Activated gamma-delta T cell (primary cell): ENCODE measurements at regions not wholly inside any gene's neighbourhood (a gene's known extent, or its start where the extent isn't known, plus 50 kb on each side); places are given as distances from the start of the nearest gene placed in this dataset.
"Not testable (repeated sequence)": the region's sequence is repeated elsewhere in the genome, so short reads cannot be mapped to it uniquely, and the experiment has no call there.

Source experiments
- DNase-seq: peaks from one replicate; lab custom pipeline; 2025; lab: John Stamatoyannopoulos, UW

DNA sequence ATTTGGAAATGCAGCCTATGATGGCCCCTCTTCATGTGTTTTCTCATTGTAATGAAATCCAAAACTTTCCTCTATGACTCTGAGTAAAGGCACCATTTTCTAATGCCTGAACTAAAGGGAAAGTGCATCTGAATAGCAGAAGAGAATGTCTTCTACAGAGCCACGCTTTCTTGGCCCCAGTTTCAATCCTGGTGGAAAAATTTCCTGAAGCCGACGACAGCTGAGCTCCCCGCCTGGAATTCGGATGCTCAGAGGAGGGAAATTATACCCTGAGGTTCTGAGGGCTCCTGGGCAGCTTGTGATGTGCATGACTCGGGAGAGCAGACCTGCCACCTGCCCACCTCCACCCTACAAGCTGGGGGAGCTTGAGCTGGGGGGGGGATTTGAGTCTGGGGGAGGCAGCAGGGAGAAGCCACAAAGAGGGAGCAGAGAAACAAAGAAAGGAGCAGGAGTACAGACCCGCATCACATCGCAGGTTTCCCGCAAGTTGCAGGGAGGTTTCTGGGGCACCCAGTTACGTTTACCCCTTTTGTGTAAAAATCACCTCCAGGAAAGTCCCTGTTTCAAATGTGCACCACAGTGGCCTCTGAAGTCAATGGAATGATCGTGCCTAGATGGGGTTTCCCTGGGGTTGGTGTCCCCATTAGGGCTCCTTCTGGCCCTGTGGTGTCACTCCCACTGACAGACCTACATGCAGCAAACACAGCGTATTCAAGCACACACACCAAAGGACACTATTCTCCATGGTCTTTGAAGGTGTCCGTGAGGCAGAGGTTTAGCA is 145.6 kb upstream of the RBPJ start:
- DNase-seq = no peak

DNA sequence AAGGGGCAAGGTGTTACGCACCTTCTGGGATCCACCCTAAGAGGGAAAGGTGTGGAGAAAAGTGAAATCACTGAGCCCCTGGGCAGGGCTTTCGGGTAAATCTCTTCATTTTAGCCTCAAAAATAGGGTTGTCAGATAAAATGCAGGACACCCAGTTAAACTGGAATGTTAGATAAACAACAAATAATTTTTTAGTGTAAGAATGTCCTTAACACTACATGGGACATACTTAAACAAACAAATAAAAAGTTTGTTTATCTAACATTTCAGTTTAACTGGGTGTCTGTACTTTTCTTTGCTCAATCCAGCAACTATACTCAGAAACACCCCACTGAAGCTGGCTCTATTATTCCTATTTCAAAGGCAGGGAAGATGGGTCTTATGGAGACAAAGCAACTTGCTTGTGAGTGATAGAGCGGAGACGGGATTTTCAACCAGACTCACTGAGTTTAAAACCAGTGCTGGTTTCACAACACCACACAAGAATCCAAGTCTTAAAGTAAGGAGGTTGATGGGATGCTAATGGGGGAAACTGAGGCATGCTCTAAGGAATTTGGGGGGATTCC is 144.8 kb upstream of the RBPJ start:
- DNase-seq = no peak

DNA sequence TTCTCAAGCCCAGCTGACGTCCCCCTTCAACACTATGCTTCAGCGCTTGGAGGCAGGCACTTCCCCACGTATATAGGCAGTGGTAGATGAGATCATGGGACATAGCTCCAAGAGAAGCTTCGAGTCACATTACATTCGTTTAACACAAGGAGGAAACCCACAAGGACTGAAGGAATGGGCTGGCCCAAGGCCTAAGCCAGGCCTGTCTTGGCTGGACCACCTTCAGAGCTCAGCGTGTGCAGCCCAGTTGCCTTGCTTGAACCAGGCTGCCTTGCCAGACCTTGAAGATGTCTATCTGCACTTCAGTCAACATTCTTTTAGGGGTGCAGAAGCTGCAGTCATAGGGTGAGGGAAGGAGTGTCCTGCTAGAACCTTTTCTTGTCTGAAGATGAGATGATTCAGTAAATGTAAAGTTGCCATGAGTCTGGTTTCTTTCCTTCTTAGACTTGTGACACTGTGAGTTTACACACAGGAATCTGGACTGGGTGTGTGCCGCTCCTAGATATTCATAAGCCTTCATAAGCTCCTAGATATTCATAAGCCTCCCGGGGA is 144.1 kb upstream of the RBPJ start:
- DNase-seq = no peak

DNA sequence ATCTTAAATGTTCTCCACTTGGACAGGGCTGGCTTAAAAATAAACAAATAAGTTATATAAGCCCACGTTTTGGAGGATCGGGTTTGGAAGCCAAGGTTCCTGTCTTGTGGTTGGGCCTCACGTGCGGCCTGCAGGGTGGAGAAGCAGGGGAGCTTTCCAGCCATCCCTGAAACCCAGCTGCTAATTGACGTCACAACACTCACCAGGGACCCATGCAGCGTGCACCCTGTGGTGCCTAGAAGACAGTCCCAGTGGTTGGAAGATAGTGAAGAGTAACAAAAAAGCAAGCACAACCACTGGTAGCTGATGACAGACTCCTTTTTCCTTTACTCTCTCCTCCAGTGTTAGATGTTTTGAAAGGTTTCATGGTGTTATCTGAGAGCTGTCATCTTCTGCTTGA is 142.0 kb upstream of the RBPJ start:
- no peak for DNase-seq

DNA sequence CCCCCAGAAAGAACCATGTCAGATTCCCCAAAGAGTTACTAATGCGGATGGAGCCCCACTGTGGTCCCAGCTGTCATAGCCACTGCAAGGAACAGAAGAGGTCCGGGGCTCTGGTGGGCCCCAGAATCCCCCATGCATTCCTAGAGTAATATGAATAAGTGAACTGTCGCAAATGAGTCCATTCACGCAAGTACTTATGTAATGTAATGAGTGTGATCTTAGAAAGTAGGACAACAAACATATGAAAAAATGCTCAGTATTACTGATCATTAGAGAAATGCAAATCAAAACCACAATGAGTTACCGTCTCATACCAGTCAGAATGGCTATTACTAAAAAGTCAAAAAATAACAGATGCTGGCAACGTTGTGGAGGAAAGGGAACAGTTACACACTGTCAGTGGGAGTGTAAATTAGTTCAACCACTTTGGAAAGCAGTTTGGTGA is 141.5 kb upstream of the RBPJ start:
- DNase-seq = no peak

DNA sequence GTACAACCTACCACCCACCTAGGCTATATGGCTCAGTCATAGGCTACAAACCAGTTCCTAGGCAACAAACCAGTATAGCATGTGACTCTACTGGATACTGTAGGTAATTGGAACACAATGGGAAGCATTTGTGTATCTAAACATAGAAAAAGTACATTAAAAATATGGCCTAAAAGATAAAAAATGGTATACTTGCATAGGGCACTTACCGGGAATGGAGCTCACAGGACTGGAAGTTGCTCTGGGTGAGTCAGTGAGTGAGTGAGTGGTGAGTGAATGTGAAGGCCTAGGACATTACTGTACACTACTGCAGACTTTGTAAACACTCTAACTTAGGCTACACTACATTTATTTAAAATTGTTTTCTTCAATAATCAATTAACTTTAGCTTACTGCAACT is 139.2 kb upstream of the RBPJ start:
- DNase-seq = no peak

DNA sequence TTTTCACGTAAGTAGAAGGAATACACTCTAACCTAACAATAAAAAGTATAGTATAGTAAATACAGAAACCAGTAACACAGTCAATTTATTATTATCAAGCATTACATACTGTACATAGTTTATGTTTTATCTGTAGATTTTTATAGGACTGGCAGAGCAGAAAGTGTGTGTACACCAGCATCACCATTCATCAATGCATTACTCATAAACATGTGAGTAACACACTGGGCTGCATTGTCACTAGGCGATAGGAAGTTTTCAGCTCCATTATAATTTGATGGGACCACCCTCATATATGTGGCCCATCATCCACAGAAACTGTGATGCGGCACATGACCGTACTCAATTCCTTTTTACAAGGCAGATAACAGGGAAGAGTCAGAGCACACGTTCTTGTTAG is 137.8 kb upstream of the RBPJ start:
- DNase-seq = no peak

DNA sequence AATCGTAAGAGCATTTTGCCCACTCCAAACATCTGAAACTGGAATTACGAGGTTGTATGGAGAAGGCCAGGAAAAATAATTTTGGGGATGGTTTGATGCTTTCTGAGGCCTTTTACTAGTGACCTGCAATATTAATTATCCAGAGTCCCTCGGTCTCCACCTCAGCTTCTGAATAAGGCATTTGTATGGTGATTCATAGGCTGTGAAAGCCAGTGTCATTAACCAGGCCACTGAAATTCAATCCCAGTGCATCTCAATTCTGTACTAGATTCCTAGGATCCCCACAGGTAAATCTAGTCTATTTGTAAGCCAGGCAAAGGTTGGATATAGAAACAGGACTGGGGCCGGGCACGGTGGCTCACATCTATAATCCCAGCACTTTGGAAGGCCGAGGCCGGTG is 135.4 kb upstream of the RBPJ start:
- DNase-seq = no peak

DNA sequence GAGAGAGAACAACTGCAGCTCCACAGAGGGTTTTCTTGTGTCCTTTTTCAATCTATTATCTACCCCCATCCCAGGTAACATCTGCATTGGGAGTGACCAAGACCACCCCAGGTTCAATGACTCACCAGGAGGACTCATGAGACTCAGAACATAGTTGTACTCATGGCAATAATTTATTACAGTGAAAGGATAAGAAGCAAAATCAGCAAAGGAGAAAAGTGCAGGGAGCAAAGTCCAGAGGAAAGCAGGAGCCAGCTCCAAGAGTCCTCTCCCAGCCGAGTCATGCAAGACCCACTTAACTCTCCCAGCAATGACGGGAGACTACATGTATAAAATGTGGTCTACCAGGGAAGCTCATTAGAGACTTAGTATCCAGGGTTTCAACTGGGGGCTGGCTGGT is 129.5 kb upstream of the RBPJ start:
- DNase-seq = no peak

DNA sequence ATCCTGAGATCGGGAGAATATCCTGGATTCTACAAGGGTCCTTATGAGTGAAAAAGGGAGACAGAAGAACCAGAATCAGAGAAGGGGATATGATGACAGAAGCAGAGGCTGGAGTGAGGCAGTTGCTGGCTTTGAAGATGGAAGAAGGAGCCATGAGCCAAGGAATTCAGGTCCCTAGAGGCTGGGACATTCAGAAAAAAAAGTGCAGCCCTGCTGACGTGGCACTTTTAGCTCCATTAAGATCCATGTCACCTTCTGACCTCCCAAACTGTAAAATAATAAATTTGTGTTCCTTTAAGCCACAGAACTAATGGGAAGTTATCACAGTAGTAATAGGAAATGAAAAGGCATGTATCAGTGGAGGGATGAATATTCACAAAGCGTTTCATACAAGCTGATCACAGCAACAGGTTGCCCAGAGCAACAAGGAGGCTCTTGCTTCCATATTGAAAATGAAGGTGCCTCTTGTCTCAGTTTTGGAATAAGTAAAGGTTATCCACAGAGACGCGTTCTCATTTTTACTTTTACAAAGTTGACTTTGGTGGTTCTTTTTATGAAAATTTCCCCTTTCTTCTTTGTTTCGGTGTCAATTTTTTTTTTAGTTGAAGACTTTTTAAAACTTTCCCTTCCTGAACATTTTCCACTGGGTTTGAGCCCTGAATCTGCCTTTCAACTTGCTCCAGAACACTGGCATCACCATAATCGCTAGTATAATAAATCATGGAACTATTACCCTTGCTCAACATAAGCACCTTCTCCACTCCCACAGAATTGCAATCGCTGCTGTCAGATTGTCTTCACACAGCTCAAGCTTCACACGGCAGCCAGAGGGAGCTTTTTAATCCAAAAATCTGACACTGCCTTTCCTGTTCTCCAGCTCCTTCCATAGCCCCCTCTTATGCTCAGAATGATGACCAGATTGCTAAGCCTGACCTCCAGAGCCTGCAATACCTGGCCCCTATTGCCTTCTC is 127.6 kb upstream of the RBPJ start:
- no peak for DNase-seq

DNA sequence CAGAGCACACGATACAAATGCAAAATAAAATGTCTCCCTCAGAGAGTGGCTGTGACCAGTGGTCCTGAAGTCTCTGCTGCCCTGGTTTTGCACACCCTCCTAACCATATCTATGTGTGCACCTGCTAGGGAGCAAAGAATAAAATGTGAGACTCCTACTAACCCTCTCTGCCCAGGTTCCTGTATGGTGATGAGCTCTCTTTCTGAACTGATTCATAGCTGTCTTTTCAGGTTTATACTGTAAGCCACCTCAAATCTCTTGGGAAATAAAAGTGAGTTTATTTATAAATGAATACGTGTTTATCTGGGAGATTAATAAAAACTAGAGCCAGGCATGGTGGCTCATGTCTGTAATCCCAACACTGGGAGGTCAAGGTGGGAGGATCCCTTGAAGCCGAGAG is 126.0 kb upstream of the RBPJ start:
- DNase-seq = no peak

DNA sequence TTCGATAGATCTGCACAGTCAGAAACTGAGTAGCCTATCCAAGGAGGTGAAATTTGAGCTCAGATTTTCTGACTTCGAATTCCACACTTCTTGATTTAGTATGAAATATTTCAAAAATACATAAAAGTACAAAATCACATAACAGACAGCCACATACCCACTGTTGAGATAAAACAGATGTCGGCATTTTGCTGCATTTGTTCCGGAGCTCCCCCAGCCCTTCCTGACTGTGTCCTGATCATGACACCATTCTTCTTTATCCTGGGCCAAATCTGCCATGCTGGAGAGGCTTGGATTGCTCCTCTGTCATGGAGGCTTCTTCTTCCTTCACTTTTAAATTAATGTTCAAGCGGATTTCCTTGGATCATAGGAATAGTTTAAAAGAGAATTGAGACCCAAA is 124.2 kb upstream of the RBPJ start:
- no peak for DNase-seq

DNA sequence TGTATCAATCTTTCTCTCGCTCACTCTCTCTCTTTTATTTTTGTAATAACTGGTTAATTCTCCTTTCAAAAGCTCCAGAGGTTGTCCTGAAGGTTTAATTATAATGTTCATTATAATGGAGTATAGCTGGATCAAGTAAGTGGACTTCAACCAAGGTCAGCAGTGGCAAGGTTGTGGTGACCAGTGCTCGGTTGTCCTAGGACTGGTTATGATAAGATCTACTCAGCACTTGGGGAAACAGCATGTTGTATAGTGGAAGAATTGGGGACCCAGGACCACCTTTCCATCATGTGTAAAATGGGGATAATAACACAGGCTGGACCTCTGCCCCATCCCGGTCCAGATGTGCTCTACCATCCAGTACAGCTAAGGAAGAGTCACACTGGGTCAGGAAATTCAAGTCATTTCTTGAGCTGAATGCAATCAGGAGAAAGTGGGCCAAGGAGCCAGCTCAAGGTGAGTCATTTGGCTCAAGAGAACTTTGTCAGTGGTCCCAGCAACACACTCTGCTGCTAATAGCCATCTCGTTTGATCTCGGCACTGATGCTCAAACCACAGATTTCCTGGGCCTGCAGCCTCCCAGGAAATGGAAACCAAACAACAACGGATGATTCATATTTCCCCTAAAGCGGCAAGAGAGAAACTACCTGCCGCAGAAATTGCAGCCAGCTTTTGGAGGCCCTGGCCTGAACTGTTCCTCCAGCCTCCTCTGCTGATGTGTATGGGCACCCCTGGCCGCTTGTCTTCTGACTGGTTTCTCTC is 123.6 kb upstream of the RBPJ start:
- no peak for DNase-seq

DNA sequence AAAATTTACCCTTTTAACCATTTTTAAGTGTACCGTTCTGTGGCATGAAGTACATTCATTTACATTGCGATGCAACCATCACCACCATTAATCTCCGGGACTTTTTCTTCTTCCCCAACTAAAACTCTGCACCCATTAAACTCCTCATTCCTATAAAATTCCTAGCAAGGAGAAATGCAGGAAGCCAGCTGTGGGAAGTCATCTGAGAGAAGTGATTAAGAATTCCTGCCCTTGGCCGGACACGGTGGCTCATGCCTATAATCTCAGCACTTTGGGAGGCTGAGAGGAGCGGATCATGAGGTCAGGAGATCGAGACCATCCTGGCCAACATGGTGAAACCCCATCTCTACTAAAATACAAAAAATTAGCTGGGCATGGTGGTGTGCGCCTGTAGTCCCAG is 121.9 kb upstream of the RBPJ start:
- DNase-seq = not testable (repeated sequence)

DNA sequence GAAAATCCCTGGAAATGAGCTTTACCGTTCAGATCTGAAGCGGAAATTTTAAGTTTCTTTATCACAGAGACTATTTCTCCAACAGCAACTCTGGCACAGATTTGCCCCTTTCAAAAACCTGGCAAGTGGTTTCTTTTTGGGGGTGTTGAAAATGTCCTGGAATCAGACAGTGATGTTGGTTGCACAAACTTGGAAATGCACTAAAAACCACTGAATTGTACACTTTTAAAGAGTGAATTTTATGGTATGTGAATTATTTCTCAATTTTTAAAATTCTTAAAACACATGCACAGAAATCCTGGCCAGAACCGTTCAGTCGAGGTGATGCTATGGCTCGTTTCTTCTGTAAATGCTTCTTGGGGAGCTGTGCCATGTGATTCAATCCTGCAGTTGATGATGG is 121.2 kb upstream of the RBPJ start:
- no peak for DNase-seq

DNA sequence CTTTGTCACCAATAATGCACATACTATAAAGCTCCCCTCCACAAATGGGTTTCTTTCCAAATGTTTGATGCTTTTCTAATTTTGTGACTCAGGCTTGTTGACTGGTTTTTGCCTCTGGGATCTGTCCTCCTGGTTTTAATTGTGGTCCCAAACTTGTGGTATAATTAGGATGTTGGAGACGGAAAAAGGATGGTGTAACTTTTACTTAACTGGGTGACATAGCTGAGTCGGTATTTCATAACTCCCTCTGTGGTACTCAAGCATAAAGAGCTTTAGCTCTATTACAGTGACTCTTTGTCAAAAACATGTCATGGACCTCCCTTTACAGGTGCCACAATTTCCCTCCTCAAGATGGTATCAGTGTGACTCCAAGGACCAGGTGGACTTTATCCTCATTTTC is 119.7 kb upstream of the RBPJ start:
- no peak for DNase-seq

DNA sequence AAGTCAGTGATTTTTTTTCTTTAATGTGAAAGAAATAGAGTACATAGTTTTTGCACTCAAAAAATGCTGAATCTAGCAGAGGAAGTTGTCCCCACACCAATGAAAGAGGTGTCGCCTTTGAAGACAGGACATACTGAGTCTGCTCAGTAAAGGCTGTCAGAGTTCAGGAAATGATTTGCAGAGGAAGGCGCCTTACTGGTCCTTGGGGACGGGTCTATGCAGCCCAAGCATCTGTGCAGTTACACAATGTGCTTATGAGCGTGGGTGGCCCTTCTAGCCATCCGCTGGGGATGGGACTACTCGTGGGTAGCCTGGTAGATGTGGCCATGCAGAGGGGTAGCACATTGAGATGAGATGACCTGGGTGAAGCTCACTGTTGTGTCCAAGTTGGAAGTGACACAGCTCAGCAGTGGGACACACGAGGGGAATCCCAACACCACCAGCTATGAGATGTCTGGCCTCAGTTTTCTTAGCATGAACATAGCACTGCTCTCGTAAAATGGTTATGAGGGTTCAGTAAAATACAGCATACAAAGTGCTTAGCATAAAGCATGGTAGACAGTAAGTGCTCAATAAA is 116.5 kb upstream of the RBPJ start:
- DNase-seq = no peak

DNA sequence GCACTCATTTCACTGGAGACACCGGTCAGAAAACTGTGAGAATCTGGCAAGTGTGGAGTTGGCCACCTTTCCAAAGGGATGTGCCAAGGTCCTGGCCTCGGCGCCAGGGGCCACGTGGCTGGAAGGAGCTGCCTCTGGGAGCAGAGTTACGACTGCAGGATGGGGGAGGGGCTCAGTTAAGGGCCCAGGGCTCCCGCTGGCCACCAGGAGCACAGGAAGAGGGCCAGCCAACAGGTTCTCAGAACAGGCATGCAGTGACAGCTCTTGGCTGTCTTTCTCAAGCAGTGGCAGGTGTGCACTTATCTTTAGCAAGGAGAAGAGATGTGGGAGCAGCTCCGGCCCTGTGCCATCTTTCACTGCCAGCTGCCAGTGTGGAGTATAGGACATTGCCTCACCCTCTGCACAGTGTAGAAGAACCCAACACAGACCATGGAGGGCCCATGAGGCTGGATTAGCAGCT is 115.9 kb upstream of the RBPJ start:
- no peak for DNase-seq

DNA sequence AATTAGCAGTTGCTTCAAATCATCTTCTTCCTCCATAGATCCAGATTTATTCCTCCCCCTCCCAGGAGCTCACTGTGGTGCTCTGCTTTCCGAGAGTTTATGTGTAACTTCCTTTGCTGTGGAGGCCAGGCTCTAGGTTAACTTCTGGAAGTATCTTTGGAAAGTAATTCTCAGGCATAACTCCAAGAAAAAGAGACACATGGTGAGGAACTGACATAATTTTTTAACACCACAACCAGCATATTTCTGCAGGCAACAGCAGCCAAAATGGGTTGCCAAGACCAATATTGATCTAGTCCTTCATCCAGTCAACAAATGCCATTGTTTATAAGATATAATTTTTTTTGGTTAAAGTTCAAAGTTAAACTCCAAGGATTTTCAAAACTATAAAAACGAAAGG is 114.5 kb upstream of the RBPJ start:
- no peak for DNase-seq

DNA sequence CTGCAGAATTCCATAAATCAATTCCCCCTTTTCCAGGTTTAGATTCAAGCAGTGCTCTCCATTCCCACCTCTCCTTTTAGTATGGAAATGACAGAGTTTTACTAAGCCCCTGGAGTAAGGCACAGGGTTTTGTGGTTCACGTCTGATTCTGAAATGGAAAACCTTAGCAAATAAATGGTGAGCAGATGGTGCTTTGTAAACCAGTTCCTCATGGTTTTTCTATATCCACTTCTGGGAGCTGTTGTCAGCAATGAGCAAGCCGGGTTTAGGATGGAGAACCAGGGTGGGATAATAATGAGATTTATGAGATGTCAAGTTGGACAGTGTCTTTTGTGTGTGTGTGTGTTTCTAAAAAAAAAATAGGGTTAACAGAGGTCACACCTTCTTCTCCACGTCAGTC is 113.8 kb upstream of the RBPJ start:
- DNase-seq = no peak

DNA sequence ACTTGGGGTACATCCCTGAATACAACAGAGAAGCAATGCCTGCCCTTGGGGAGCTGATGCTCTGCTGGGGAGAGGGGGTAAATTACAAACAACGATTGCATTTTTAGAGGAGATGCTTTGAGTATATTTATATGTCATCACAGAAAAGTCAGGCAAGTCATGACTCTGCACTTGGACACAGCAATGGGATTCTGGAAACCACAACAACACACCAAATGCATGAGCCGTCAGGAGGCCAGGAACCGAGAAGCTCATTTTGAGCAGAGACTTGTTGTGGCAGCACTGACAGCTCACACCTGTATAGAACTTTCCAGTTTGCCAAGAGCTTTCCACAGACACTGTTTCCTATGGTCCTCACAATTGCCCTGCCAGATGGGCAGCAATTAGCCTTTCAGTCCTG is 113.2 kb upstream of the RBPJ start:
- no peak for DNase-seq
